ENCODE measurements at regions not wholly inside any gene's neighbourhood (a gene's known extent, or its start where the extent isn't known, plus 50 kb on each side); places are given as distances from the start of the nearest gene placed in this dataset.
"Not testable (repeated sequence)": the region's sequence is repeated elsewhere in the genome, so short reads cannot be mapped to it uniquely, and the experiment has no call there.

- intact Hi-C loops (cut with DNase I) = no loop called here
- Histone ChIP-seq H3K36me3 (no peaks in the 10 kb centered on the region), H3K27ac (replicated peaks in 1 of 4) (no peak overlapping the region), H3K4me3 (no peak overlapping the region), H3K9me3 (peaks cover 0 to 14% (median 0%) of the 10 kb centered on the region in 4 donors), H3K4me1 (no peaks in the 10 kb centered on the region), H3K27me3 (peaks cover 0 to 12% (median 0%) of the 10 kb centered on the region in 4 donors)
- DNase-seq (ENCODE audit: extremely low spot score) = no peak
- no peak for TF ChIP-seq POLR2A (IDR thresholded peaks at IDR 0.05; ENCODE audit: low read depth)
- TF ChIP-seq CTCF (IDR thresholded peaks at IDR 0.05) = no peak
- TF ChIP-seq EP300 (IDR thresholded peaks at IDR 0.05) = no peak
- TF ChIP-seq POLR2AphosphoS5 (IDR thresholded peaks at IDR 0.05) = no peak
- WGBS = 88% methylated on average over 4 of the region's 4 CpGs
Measured at GRCh38 chr15:69767191-69767590, 314.6 kb downstream of the RPLP1 start.

GRCh38 chr15:69769336-69769735, 316.7 kb downstream of the RPLP1 start:
- H3K4me1 ChIP-seq; H3K36me3 ChIP-seq; H3K27ac ChIP-seq (replicated peaks in 1 of 4); H3K4me3 ChIP-seq; intact Hi-C loops (cut with DNase I); H3K27me3 ChIP-seq; DNase-seq (ENCODE audit: extremely low spot score): not testable (repeated sequence)
- H3K9me3 ChIP-seq = peaks cover 0 to 14% (median 0%) of the 10 kb centered on the region in 4 donors
- 41% methylated on average over 3 of the region's 6 CpGs for WGBS

- intact Hi-C loops (cut with DNase I); H3K36me3 ChIP-seq; H3K4me1 ChIP-seq; H3K27ac ChIP-seq (replicated peaks in 1 of 4); DNase-seq (ENCODE audit: extremely low spot score); H3K4me3 ChIP-seq; H3K9me3 ChIP-seq; H3K27me3 ChIP-seq: not testable (repeated sequence)
- WGBS = 92% methylated on average over 3 of the region's 3 CpGs
Measured at GRCh38 chr15:69774258-69774657, 321.6 kb downstream of the RPLP1 start.

- H3K4me1 ChIP-seq; H3K36me3 ChIP-seq; H3K9me3 ChIP-seq; H3K27ac ChIP-seq (replicated peaks in 1 of 4); DNase-seq (ENCODE audit: extremely low spot score); H3K27me3 ChIP-seq; intact Hi-C loops (cut with DNase I); H3K4me3 ChIP-seq: not testable (repeated sequence)
- WGBS = 94% methylated on average over 2 of the region's 2 CpGs
Measured at GRCh38 chr15:69774711-69775110, 322.1 kb downstream of the RPLP1 start.

GRCh38 chr15:69777356-69777755, 320.4 kb downstream of the TLE3 start:
- H3K9me3 ChIP-seq = no peaks in the 10 kb centered on the region
- no peak overlapping the region for H3K4me3 ChIP-seq
- TF ChIP-seq POLR2A (IDR thresholded peaks at IDR 0.05; ENCODE audit: low read depth) (no peak), POLR2AphosphoS5 (IDR thresholded peaks at IDR 0.05) (no peak)
- no peaks in the 10 kb centered on the region for H3K27me3 ChIP-seq
- H3K36me3 ChIP-seq = no peaks in the 10 kb centered on the region
- DNase-seq (ENCODE audit: extremely low spot score) = no peak
- H3K4me1 ChIP-seq = peaks cover 0 to 5% (median 0%) of the 10 kb centered on the region in 4 donors
- 78% methylated on average over 2 of the region's 2 CpGs for WGBS
- H3K27ac ChIP-seq (replicated peaks in 1 of 4) = no peak overlapping the region
- intact Hi-C loops (cut with DNase I) = no loop called here

- 58% methylated on average over 6 of the region's 6 CpGs for WGBS
- Histone ChIP-seq H3K36me3 (no peaks in the 10 kb centered on the region), H3K9me3 (no peaks in the 10 kb centered on the region), H3K4me3 (no peak overlapping the region), H3K4me1 (peaks cover 0 to 5% (median 0%) of the 10 kb centered on the region in 4 donors), H3K27ac (replicated peaks in 1 of 4) (no peak overlapping the region), H3K27me3 (no peaks in the 10 kb centered on the region)
- intact Hi-C loops (cut with DNase I) = no loop called here
- TF ChIP-seq CTCF (IDR thresholded peaks at IDR 0.05) = no peak
- TF ChIP-seq POLR2A (IDR thresholded peaks at IDR 0.05; ENCODE audit: low read depth) = no peak
- no peak for TF ChIP-seq POLR2AphosphoS5 (IDR thresholded peaks at IDR 0.05)
- TF ChIP-seq EP300 (IDR thresholded peaks at IDR 0.05) = no peak
- DNase-seq (ENCODE audit: extremely low spot score) = peak; percentile 89
Measured at GRCh38 chr15:69780374-69780773, 317.3 kb downstream of the TLE3 start.

- 68% methylated on average over 6 of the region's 6 CpGs for WGBS
- intact Hi-C loops (cut with DNase I) = no loop called here
- H3K4me3 ChIP-seq = no peak overlapping the region
- peaks cover 0 to 5% (median 0%) of the 10 kb centered on the region in 4 donors for H3K4me1 ChIP-seq
- H3K36me3 ChIP-seq = no peaks in the 10 kb centered on the region
- H3K27ac ChIP-seq (replicated peaks in 1 of 4) = no peak overlapping the region
- H3K27me3 ChIP-seq = no peaks in the 10 kb centered on the region
- no peaks in the 10 kb centered on the region for H3K9me3 ChIP-seq
- TF ChIP-seq EP300 (IDR thresholded peaks at IDR 0.05) (no peak), CTCF (IDR thresholded peaks at IDR 0.05) (no peak)
- no peak for DNase-seq (ENCODE audit: extremely low spot score)
Measured at GRCh38 chr15:69780981-69781380, 316.7 kb downstream of the TLE3 start.

Data from esophagus muscularis mucosa (tissue), 4 donors.